Sigmoid colon (tissue), 6 donors: ENCODE measurements at regions not wholly inside any gene's neighbourhood (a gene's known extent, or its start where the extent isn't known, plus 50 kb on each side); places are given as distances from the start of the nearest gene placed in this dataset.

ENCODE experiments used
- DNase-seq: peaks from one replicate; pipeline ENCODE4 v3.0.0-alpha.2; 2019
- H3K27ac ChIP-seq, 4 donors: fragments of 200-600 bp; sonication (generic); one replicate each; pipeline ENCODE4 v1.5.1; 2016 to 2019; ENCODE audit warnings: mild to moderate bottlenecking in 1 of 4
- H3K27me3 ChIP-seq, 3 donors: fragments of 200-600 bp; sonication (generic); one replicate each; pipeline ENCODE4 v1.5.1; 2019; ENCODE audit warnings: mild to moderate bottlenecking in 1 of 3
- H3K36me3 ChIP-seq, 4 donors: fragments of 200-600 bp; sonication (generic); one replicate each; pipeline ENCODE4 v1.5.1; 2016 to 2019
- H3K4me1 ChIP-seq, 4 donors: fragments of 200-600 bp; sonication (generic); one replicate each; pipeline ENCODE4 v1.5.1; 2017 to 2019
- H3K4me3 ChIP-seq, 4 donors: fragments of 200-600 bp; sonication (generic); one replicate each; pipeline ENCODE4 v1.5.1; 2017 to 2019; ENCODE audit warnings: mild to moderate bottlenecking in 2 of 4, moderate library complexity in 1 of 4
- H3K9me3 ChIP-seq, 4 donors: fragments of 200-600 bp in 3 of 4; sonication (generic) in 3 of 4; one replicate each; pipeline versions ENCODE4 v1.5.1 to v1.6.1; 2013 to 2019
- CTCF ChIP-seq, 4 experiments: fragments of 450-650 bp in 3 of 4; fragments of 200-600 bp in 1 of 4; IDR thresholded peaks; one replicate each; pipeline ENCODE4 v1.5.1; 2016 to 2019; ENCODE audit warnings: antibody characterized with exemption in 4 of 4, mild to moderate bottlenecking in 3 of 4, moderate library complexity in 2 of 4
- EP300 ChIP-seq, 4 donors: sonication (generic); formaldehyde crosslinking; IDR thresholded peaks; one replicate each; pipeline ENCODE4 v1.6.1; 2017; ENCODE audit warnings: antibody characterized with exemption in 4 of 4
- POLR2A ChIP-seq, 2 donors: fragments of 450-650 bp; IDR thresholded peaks; one replicate each; pipeline ENCODE4 v1.6.1; 2016; ENCODE audit warnings: antibody characterized with exemption in 2 of 2, mild to moderate bottlenecking in 2 of 2, moderate library complexity in 2 of 2
- POLR2AphosphoS5 ChIP-seq, 4 donors: sonication (generic); formaldehyde crosslinking; IDR thresholded peaks; one replicate each; pipeline ENCODE4 v1.6.1; 2017; ENCODE audit warnings: antibody characterized with exemption in 4 of 4
- whole genome bisulfite sequencing, 2 donors: extraction: QIAGEN DNeasy Blood & Tissue Kit; methylation state at CpG; one replicate each; pipeline ENCODE4 v1.1.7; 2013; 5-methylcytosine and 5-hydroxymethylcytosine counted together
- intact Hi-C: fragments of 100-400 bp; cut with DNase I; formaldehyde crosslinking; loops from one replicate; pipeline ENCODE4 v1.15.1; 2023
- donor health status: healthy with polysubstance abuse.
- donor health status: healthy.

- 86 to 90% methylated on average over 3 of the region's 3 CpGs for WGBS, 2 donors
- Histone ChIP-seq H3K27ac (no peak overlapping the region), H3K9me3 (no peaks in the 10 kb centered on the region), H3K4me3 (no peak overlapping the region), H3K27me3 (no peaks in the 10 kb centered on the region), H3K36me3 (no peaks in the 10 kb centered on the region), H3K4me1 (peaks cover 0 to under 1% (median 0%) of the 10 kb centered on the region in 4 donors)
- intact Hi-C loops, result no loop called here
- no peak for DNase-seq
- TF ChIP-seq POLR2A (IDR thresholded peaks at IDR 0.05) (no peak), POLR2AphosphoS5 (IDR thresholded peaks at IDR 0.05) (no peak), CTCF (IDR thresholded peaks at IDR 0.05) (no peak), EP300 (IDR thresholded peaks at IDR 0.05) (no peak)
Observed at GRCh38 chr13:40215747-40216146, 450.7 kb downstream of the FOXO1 start.

- H3K36me3 ChIP-seq, result no peaks in the 10 kb centered on the region
- no peak for TF ChIP-seq CTCF (IDR thresholded peaks at IDR 0.05)
- no peak for TF ChIP-seq EP300 (IDR thresholded peaks at IDR 0.05)
- TF ChIP-seq POLR2A (IDR thresholded peaks at IDR 0.05), result no peak
- TF ChIP-seq POLR2AphosphoS5 (IDR thresholded peaks at IDR 0.05), result no peak
- no peaks in the 10 kb centered on the region for H3K9me3 ChIP-seq
- no peak overlapping the region for H3K4me3 ChIP-seq
- H3K27me3 ChIP-seq, result no peaks in the 10 kb centered on the region
- no peak overlapping the region for H3K27ac ChIP-seq
- no peak for DNase-seq
- 65 to 76% methylated on average over 4 of the region's 4 CpGs for WGBS, 2 donors
- peaks cover 0 to 15% (median 8%) of the 10 kb centered on the region in 4 donors for H3K4me1 ChIP-seq
- intact Hi-C loops, result no loop called here
Observed at GRCh38 chr13:40217675-40218074, 448.8 kb downstream of the FOXO1 start.

GRCh38 chr13:40220299-40220935 lies 446.0 kb downstream of the FOXO1 start:
- Histone ChIP-seq H3K36me3 (no peaks in the 10 kb centered on the region), H3K27me3 (no peaks in the 10 kb centered on the region), H3K9me3 (no peaks in the 10 kb centered on the region), H3K27ac (peak overlapping the region; percentile 65 to 77 (median 66)), H3K4me3 (no peak overlapping the region), H3K4me1 (peaks cover 0 to 15% (median 8%) of the 10 kb centered on the region in 4 donors)
- TF ChIP-seq EP300 (IDR thresholded peaks at IDR 0.05) (no peak), POLR2A (IDR thresholded peaks at IDR 0.05) (no peak), POLR2AphosphoS5 (IDR thresholded peaks at IDR 0.05) (no peak), CTCF (IDR thresholded peaks at IDR 0.05) (no peak)
- DNase-seq, result no peak
- WGBS, 2 donors, result 86 to 89% methylated on average over 12 of the region's 12 CpGs
- intact Hi-C loops, result no loop called here

GRCh38 chr13:40221131-40221459 lies 445.3 kb downstream of the FOXO1 start:
- H3K36me3 ChIP-seq, result no peaks in the 10 kb centered on the region
- no peak for TF ChIP-seq POLR2AphosphoS5 (IDR thresholded peaks at IDR 0.05)
- no peak for TF ChIP-seq POLR2A (IDR thresholded peaks at IDR 0.05)
- no peak for TF ChIP-seq EP300 (IDR thresholded peaks at IDR 0.05)
- no peak for TF ChIP-seq CTCF (IDR thresholded peaks at IDR 0.05)
- 0 to 56% methylated on average over 1 of the region's 1 CpG for WGBS, 2 donors
- H3K27ac ChIP-seq, result peak overlapping the region; percentile 65 to 77 (median 66)
- H3K27me3 ChIP-seq, result no peaks in the 10 kb centered on the region
- H3K4me3 ChIP-seq, result no peak overlapping the region
- no peak for DNase-seq
- H3K4me1 ChIP-seq, result peaks cover 0 to 15% (median 8%) of the 10 kb centered on the region in 4 donors
- intact Hi-C loops, result no loop called here
- H3K9me3 ChIP-seq, result no peaks in the 10 kb centered on the region
